DMS153 treated with DMSO at 0.1 percent for 48 hours (cell line): ENCODE measurements at regions not wholly inside any gene's neighbourhood (a gene's known extent, or its start where the extent isn't known, plus 50 kb on each side); places are given as distances from the start of the nearest gene placed in this dataset.

Experiments
- DNase-seq: peaks from one replicate; lab custom pipeline; 2025; ENCODE audit not compliant: unreplicated experiment; lab: John Stamatoyannopoulos, UW

- DNase-seq: no peak
Observed at GRCh38 chr10:33453081-33454025, 118.9 kb upstream of the NRP1 start.

GRCh38 chr10:33448421-33449140, 114.1 kb upstream of the NRP1 start:
- DNase-seq: no peak

GRCh38 chr10:33441561-33441960, 107.1 kb upstream of the NRP1 start:
- DNase-seq: no peak

GRCh38 chr10:33434933-33435332, 100.5 kb upstream of the NRP1 start:
- DNase-seq: no peak

- DNase-seq: no peak
Observed at GRCh38 chr10:33428682-33429081, 94.2 kb upstream of the NRP1 start.

GRCh38 chr10:33423154-33423529, 88.7 kb upstream of the NRP1 start:
- no peak for DNase-seq

- no peak for DNase-seq
Observed at GRCh38 chr10:33422471-33423153, 88.1 kb upstream of the NRP1 start.

- no peak for DNase-seq
Observed at GRCh38 chr10:33421789-33422462, 87.5 kb upstream of the NRP1 start.

- no peak for DNase-seq
Observed at GRCh38 chr10:33419311-33419710, 84.8 kb upstream of the NRP1 start.

- no peak for DNase-seq
Observed at GRCh38 chr10:33418301-33418700, 83.8 kb upstream of the NRP1 start.

GRCh38 chr10:33416691-33417090, 82.2 kb upstream of the NRP1 start:
- DNase-seq: no peak

GRCh38 chr10:33416209-33416608, 81.7 kb upstream of the NRP1 start:
- DNase-seq: no peak

- DNase-seq: no peak
Observed at GRCh38 chr10:33414841-33415240, 80.4 kb upstream of the NRP1 start.

- DNase-seq: no peak
Observed at GRCh38 chr10:33412653-33413361, 78.3 kb upstream of the NRP1 start.

GRCh38 chr10:33412241-33412640, 77.8 kb upstream of the NRP1 start:
- DNase-seq: no peak

- DNase-seq: no peak
Observed at GRCh38 chr10:33410860-33411234, 76.4 kb upstream of the NRP1 start.

- no peak for DNase-seq
Observed at GRCh38 chr10:33410096-33410859, 75.8 kb upstream of the NRP1 start.

GRCh38 chr10:33406596-33406995, 72.1 kb upstream of the NRP1 start:
- DNase-seq: no peak

- no peak for DNase-seq
Observed at GRCh38 chr10:33402220-33403073, 68.0 kb upstream of the NRP1 start.
